ENCODE measurements at regions not wholly inside any gene's neighbourhood (a gene's known extent, or its start where the extent isn't known, plus 50 kb on each side); places are given as distances from the start of the nearest gene placed in this dataset.

DNA sequence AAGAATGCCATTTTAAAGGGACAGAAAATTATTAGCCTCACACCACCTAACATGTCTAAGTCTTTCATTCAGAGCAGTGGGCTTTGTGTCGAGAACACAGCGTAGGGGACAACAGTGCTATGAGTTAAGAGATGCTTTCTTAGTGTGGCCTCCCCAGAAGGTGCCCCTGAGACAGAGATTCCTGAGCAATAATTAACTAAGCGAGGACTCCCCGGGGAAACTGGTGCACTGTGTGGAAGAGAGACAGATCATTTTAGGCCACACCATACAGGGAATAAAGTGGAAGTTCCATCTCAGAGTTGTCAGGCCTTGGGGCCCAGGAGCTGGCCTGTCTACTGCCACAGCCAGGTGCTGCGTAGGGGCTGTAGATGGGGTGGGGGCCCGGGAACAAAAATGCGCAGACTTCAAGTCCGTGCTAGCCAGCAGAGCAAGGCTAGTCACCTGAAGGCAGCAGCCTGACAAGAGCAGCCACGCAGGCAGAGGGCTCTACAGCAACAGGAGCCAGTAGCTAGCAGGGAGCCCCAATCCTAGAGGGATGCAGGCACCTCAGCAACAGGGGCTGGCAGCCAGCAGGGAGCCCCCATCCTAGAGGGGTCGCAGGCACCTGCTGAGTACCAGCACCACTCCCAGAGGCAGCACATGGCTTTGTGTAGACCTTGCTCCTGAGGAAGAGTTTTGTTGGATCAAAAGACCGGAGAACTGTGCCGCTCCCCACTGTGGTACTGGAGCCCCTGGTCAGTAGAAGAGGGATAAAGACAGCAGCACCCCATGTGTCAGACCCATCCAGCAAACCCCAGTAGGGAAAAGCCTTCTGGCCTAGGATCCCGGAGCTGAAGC, 63.0 kb upstream of the NXT1 start:
- TF ChIP-seq, protein P1, sequence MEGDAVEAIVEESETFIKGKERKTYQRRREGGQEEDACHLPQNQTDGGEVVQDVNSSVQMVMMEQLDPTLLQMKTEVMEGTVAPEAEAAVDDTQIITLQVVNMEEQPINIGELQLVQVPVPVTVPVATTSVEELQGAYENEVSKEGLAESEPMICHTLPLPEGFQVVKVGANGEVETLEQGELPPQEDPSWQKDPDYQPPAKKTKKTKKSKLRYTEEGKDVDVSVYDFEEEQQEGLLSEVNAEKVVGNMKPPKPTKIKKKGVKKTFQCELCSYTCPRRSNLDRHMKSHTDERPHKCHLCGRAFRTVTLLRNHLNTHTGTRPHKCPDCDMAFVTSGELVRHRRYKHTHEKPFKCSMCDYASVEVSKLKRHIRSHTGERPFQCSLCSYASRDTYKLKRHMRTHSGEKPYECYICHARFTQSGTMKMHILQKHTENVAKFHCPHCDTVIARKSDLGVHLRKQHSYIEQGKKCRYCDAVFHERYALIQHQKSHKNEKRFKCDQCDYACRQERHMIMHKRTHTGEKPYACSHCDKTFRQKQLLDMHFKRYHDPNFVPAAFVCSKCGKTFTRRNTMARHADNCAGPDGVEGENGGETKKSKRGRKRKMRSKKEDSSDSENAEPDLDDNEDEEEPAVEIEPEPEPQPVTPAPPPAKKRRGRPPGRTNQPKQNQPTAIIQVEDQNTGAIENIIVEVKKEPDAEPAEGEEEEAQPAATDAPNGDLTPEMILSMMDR (IDR thresholded peaks at IDR 0.05; ENCODE audit: insufficient read depth, low read depth, low read length), result no peak
- TF ChIP-seq EZH2 (IDR thresholded peaks at IDR 0.05; ENCODE audit: insufficient read depth, low read length), result no peak
